ENCODE measurements at regions not wholly inside any gene's neighbourhood (a gene's known extent, or its start where the extent isn't known, plus 50 kb on each side); places are given as distances from the start of the nearest gene placed in this dataset.

GRCh38 chr16:9655051-9655450 lies 527.2 kb downstream of the GRIN2A start:
- in situ Hi-C loops (cut with MboI; ENCODE audit: low sequenced_read_pairs in 4 of 4), result no loop called here

GRCh38 chr16:9657641-9658040 lies 524.6 kb downstream of the GRIN2A start:
- Histone ChIP-seq H3K27ac (no peak overlapping the region), H3K27me3 (no peaks in the 10 kb centered on the region), H3K9me3 (no peaks in the 10 kb centered on the region), H3K4me3 (no peak overlapping the region), H3K36me3 (no peaks in the 10 kb centered on the region), H3K4me1 (no peaks in the 10 kb centered on the region)
- DNase-seq, result no peak
- in situ Hi-C loops (cut with MboI; ENCODE audit: low sequenced_read_pairs in 4 of 4), result no loop called here
- intact Hi-C loops (cut with DNase I; ENCODE audit: low total_unique reads), result no loop called here
- ATAC-seq, result no peak
- TF ChIP-seq, protein P1, sequence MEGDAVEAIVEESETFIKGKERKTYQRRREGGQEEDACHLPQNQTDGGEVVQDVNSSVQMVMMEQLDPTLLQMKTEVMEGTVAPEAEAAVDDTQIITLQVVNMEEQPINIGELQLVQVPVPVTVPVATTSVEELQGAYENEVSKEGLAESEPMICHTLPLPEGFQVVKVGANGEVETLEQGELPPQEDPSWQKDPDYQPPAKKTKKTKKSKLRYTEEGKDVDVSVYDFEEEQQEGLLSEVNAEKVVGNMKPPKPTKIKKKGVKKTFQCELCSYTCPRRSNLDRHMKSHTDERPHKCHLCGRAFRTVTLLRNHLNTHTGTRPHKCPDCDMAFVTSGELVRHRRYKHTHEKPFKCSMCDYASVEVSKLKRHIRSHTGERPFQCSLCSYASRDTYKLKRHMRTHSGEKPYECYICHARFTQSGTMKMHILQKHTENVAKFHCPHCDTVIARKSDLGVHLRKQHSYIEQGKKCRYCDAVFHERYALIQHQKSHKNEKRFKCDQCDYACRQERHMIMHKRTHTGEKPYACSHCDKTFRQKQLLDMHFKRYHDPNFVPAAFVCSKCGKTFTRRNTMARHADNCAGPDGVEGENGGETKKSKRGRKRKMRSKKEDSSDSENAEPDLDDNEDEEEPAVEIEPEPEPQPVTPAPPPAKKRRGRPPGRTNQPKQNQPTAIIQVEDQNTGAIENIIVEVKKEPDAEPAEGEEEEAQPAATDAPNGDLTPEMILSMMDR (IDR thresholded peaks at IDR 0.05 in 4 of 5, conservative IDR thresholded peaks at IDR 0.05 in 1 of 5), result no peak
- no peak for TF ChIP-seq POLR2A (IDR thresholded peaks at IDR 0.05)

More at GRCh38 chr16:9655051-9655450, 527.2 kb downstream of the GRIN2A start:
- DNase-seq (no peak), ATAC-seq (no peak)
- H3K4me3 ChIP-seq, result no peak overlapping the region
- H3K27ac ChIP-seq, result no peak overlapping the region
- no peaks in the 10 kb centered on the region for H3K9me3 ChIP-seq
- intact Hi-C loops (cut with DNase I; ENCODE audit: low total_unique reads), result no loop called here
- H3K36me3 ChIP-seq, result no peaks in the 10 kb centered on the region
- TF ChIP-seq, protein P1 (IDR thresholded peaks at IDR 0.05 in 4 of 5, conservative IDR thresholded peaks at IDR 0.05 in 1 of 5), result no peak
- no peak for TF ChIP-seq POLR2A (IDR thresholded peaks at IDR 0.05)
- no peaks in the 10 kb centered on the region for H3K27me3 ChIP-seq
- no peaks in the 10 kb centered on the region for H3K4me1 ChIP-seq

DNA sequence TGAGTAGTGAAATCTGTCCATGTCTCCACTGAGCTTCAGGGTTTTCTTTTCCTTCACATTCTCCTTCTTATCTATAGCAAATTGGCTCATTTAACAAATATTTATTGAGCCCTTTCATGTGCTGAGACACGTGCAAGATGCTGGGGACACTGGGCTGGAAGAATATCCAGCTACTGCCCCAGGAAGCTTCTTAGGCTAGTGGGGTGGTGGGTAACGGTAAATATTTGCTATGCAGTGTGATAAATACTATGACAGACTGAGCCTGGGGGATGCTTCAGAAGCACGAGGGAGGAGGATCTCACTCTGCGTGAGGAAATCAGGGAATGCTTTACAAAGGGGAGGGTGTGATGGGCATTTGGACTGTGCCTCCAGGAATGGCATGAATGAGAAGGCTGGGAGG lies 524.1 kb downstream of the GRIN2A start:
- intact Hi-C loops (cut with DNase I; ENCODE audit: low total_unique reads) (no loop called here), in situ Hi-C loops (cut with MboI; ENCODE audit: low sequenced_read_pairs in 4 of 4) (no loop called here)
- no peak for ATAC-seq
- H3K4me1 ChIP-seq, result no peaks in the 10 kb centered on the region
- no peaks in the 10 kb centered on the region for H3K27me3 ChIP-seq
- TF ChIP-seq POLR2A (IDR thresholded peaks at IDR 0.05), result no peak
- TF ChIP-seq, protein P1 (IDR thresholded peaks at IDR 0.05 in 4 of 5, conservative IDR thresholded peaks at IDR 0.05 in 1 of 5), result no peak
- DNase-seq, result no peak
- H3K36me3 ChIP-seq, result no peaks in the 10 kb centered on the region
- H3K9me3 ChIP-seq, result no peaks in the 10 kb centered on the region
- H3K27ac ChIP-seq, result no peak overlapping the region
- no peak overlapping the region for H3K4me3 ChIP-seq

- H3K4me3 ChIP-seq, result no peak overlapping the region
- no peak overlapping the region for H3K27ac ChIP-seq
- no peaks in the 10 kb centered on the region for H3K27me3 ChIP-seq
- DNase-seq (no peak), ATAC-seq (no peak)
- H3K4me1 ChIP-seq, result no peaks in the 10 kb centered on the region
- in situ Hi-C loops (cut with MboI; ENCODE audit: low sequenced_read_pairs in 4 of 4), result no loop called here
- TF ChIP-seq, protein P1 (IDR thresholded peaks at IDR 0.05 in 4 of 5, conservative IDR thresholded peaks at IDR 0.05 in 1 of 5), result no peak
- no peak for TF ChIP-seq POLR2A (IDR thresholded peaks at IDR 0.05)
- intact Hi-C loops (cut with DNase I; ENCODE audit: low total_unique reads), result no loop called here
- no peaks in the 10 kb centered on the region for H3K36me3 ChIP-seq
- H3K9me3 ChIP-seq, result no peaks in the 10 kb centered on the region
Measured at GRCh38 chr16:9658586-9658985, 523.6 kb downstream of the GRIN2A start.

- Histone ChIP-seq H3K9me3 (no peaks in the 10 kb centered on the region), H3K27me3 (no peaks in the 10 kb centered on the region), H3K4me1 (no peaks in the 10 kb centered on the region), H3K4me3 (no peak overlapping the region), H3K27ac (no peak overlapping the region), H3K36me3 (no peaks in the 10 kb centered on the region)
- no peak for TF ChIP-seq POLR2A (IDR thresholded peaks at IDR 0.05)
- TF ChIP-seq, protein P1 (IDR thresholded peaks at IDR 0.05 in 4 of 5, conservative IDR thresholded peaks at IDR 0.05 in 1 of 5), result no peak
- no peak for DNase-seq
- ATAC-seq, result no peak
- intact Hi-C loops (cut with DNase I; ENCODE audit: low total_unique reads), result no loop called here
- in situ Hi-C loops (cut with MboI; ENCODE audit: low sequenced_read_pairs in 4 of 4), result no loop called here
Measured at GRCh38 chr16:9660898-9661297, 521.3 kb downstream of the GRIN2A start.
